HL-60 (cell line): ENCODE measurements at regions not wholly inside any gene's neighbourhood (a gene's known extent, or its start where the extent isn't known, plus 50 kb on each side); places are given as distances from the start of the nearest gene placed in this dataset.

Source experiments
- DNase-seq, 2 experiments: peaks; one replicate each; pipeline ENCODE4 v3.0.0-alpha.2; 2010 to 2020; ENCODE audit warnings: low read depth in 1 of 2, low spot score in 1 of 2
- H3K27ac ChIP-seq: fragments of 250-450 bp; sonication (Bioruptor Pico); replicated peaks from 2 replicates; pipeline ENCODE4 v1.5.1; 2020; ENCODE audit warnings: mild to moderate bottlenecking, moderate library complexity
- H3K27me3 ChIP-seq: fragments of 250-450 bp; sonication (Bioruptor Pico); 2 replicates; pipeline ENCODE4 v1.5.1; 2021; ENCODE audit warnings: mild to moderate bottlenecking, moderate library complexity; ENCODE audit not compliant: insufficient read depth, poor library complexity, severe bottlenecking
- H3K4me3 ChIP-seq: replicated peaks from 2 replicates; pipeline ENCODE4 v1.5.1; 2011; ENCODE audit warnings: mild to moderate bottlenecking, control low read depth, low read length; ENCODE audit not compliant: insufficient read depth
- GABPA ChIP-seq: IDR thresholded peaks from 2 replicates; pipeline ENCODE4 v1.6.1; 2012; ENCODE audit warnings: low read depth
- POLR2AphosphoS5 ChIP-seq: IDR thresholded peaks from 2 replicates; pipeline ENCODE4 v1.6.1; 2012; ENCODE audit warnings: low read depth
- SPI1 ChIP-seq: IDR thresholded peaks from 2 replicates; pipeline ENCODE4 v1.6.1; 2012; ENCODE audit warnings: low read depth, mild to moderate bottlenecking, borderline replicate concordance
- TF ChIP-seq, protein P1 (sequence below): IDR thresholded peaks from 2 replicates; pipeline ENCODE4 v1.6.1; 2012; ENCODE audit warnings: low read depth; ENCODE audit not compliant: insufficient replicate concordance
- TF ChIP-seq, protein P2 (sequence below): IDR thresholded peaks from one replicate; pipeline ENCODE4 v1.5.1; 2011; ENCODE audit warnings: low read length, control low read depth, inconsistent platforms; ENCODE audit not compliant: insufficient read depth

DNA sequence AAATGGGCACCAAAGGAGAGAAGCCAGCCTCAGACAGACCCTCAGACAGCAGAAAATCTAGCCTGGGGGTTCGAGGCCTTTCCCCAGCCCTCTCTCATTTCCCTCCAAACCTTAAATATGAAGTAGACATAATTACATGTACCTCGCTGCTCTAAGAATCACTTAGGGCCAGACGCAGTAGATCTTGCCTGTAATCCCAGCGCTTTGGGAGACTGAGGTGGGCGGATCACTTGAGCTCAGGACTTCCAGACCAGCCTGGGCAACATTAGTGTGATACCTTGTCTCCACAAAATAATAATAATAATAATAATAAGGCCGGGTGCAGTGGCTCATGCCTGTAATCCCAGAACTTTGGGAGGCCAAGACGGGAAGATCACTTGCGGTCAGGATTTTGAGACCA, 52.1 kb upstream of the WNT7B start:
- Histone ChIP-seq H3K27me3 (peaks cover 2% of the 10 kb centered on the region), H3K4me3 (no peak overlapping the region), H3K27ac (no peak overlapping the region)
- TF ChIP-seq, protein P1, sequence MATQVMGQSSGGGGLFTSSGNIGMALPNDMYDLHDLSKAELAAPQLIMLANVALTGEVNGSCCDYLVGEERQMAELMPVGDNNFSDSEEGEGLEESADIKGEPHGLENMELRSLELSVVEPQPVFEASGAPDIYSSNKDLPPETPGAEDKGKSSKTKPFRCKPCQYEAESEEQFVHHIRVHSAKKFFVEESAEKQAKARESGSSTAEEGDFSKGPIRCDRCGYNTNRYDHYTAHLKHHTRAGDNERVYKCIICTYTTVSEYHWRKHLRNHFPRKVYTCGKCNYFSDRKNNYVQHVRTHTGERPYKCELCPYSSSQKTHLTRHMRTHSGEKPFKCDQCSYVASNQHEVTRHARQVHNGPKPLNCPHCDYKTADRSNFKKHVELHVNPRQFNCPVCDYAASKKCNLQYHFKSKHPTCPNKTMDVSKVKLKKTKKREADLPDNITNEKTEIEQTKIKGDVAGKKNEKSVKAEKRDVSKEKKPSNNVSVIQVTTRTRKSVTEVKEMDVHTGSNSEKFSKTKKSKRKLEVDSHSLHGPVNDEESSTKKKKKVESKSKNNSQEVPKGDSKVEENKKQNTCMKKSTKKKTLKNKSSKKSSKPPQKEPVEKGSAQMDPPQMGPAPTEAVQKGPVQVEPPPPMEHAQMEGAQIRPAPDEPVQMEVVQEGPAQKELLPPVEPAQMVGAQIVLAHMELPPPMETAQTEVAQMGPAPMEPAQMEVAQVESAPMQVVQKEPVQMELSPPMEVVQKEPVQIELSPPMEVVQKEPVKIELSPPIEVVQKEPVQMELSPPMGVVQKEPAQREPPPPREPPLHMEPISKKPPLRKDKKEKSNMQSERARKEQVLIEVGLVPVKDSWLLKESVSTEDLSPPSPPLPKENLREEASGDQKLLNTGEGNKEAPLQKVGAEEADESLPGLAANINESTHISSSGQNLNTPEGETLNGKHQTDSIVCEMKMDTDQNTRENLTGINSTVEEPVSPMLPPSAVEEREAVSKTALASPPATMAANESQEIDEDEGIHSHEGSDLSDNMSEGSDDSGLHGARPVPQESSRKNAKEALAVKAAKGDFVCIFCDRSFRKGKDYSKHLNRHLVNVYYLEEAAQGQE, result no peak
- no peak for TF ChIP-seq SPI1
- no peak for TF ChIP-seq POLR2AphosphoS5
- TF ChIP-seq GABPA, result no peak
- TF ChIP-seq, protein P2, sequence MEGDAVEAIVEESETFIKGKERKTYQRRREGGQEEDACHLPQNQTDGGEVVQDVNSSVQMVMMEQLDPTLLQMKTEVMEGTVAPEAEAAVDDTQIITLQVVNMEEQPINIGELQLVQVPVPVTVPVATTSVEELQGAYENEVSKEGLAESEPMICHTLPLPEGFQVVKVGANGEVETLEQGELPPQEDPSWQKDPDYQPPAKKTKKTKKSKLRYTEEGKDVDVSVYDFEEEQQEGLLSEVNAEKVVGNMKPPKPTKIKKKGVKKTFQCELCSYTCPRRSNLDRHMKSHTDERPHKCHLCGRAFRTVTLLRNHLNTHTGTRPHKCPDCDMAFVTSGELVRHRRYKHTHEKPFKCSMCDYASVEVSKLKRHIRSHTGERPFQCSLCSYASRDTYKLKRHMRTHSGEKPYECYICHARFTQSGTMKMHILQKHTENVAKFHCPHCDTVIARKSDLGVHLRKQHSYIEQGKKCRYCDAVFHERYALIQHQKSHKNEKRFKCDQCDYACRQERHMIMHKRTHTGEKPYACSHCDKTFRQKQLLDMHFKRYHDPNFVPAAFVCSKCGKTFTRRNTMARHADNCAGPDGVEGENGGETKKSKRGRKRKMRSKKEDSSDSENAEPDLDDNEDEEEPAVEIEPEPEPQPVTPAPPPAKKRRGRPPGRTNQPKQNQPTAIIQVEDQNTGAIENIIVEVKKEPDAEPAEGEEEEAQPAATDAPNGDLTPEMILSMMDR, result no peak
- DNase-seq, result no peak

GRCh38 chr22:46029574-46030200, 52.7 kb upstream of the WNT7B start:
- Histone ChIP-seq H3K4me3 (no peak overlapping the region), H3K27ac (no peak overlapping the region), H3K27me3 (peaks cover 2% of the 10 kb centered on the region)
- no peak for TF ChIP-seq GABPA
- TF ChIP-seq SPI1, result no peak
- no peak for TF ChIP-seq POLR2AphosphoS5
- TF ChIP-seq, protein P2, result no peak
- TF ChIP-seq, protein P1, result no peak
- DNase-seq, result no peak

- no peak for DNase-seq
- TF ChIP-seq SPI1, result no peak
- no peak for TF ChIP-seq GABPA
- TF ChIP-seq, protein P1, result no peak
- no peak for TF ChIP-seq POLR2AphosphoS5
- TF ChIP-seq, protein P2, result no peak
- H3K27ac ChIP-seq, result no peak overlapping the region
Measured at GRCh38 chr22:46030231-46030880, 53.4 kb upstream of the WNT7B start.

More at GRCh38 chr22:46030231-46030880, 53.4 kb upstream of the WNT7B start:
- Histone ChIP-seq H3K4me3 (no peak overlapping the region), H3K27me3 (peaks cover 2% of the 10 kb centered on the region)
